Neural crest cell (in vitro differentiated cells): ENCODE measurements at regions not wholly inside any gene's neighbourhood (a gene's known extent, or its start where the extent isn't known, plus 50 kb on each side); places are given as distances from the start of the nearest gene placed in this dataset.

ENCODE experiments used
- DNase-seq: peaks from one replicate; pipeline ENCODE4 v3.0.0; 2021; ENCODE audit warnings: low read depth, mixed read lengths, low spot score
- H3K27ac Mint-ChIP-seq: one replicate; pipeline ENCODE4 v1.8.0; 2021; ENCODE audit warnings: mild to moderate bottlenecking, mixed read lengths; ENCODE audit not compliant: unreplicated experiment
- H3K27me3 Mint-ChIP-seq: 2 replicates; pipeline ENCODE4 v1.8.0; 2021; ENCODE audit warnings: low read depth, mild to moderate bottlenecking, mixed read lengths
- H3K36me3 Mint-ChIP-seq: 2 replicates; pipeline ENCODE4 v1.8.0; 2021; ENCODE audit warnings: low read depth, mild to moderate bottlenecking, mixed read lengths
- H3K4me1 Mint-ChIP-seq: 2 replicates; pipeline ENCODE4 v1.8.0; 2021; ENCODE audit warnings: mixed read lengths
- H3K4me3 Mint-ChIP-seq: one replicate; pipeline ENCODE4 v1.8.0; 2021; ENCODE audit warnings: mild to moderate bottlenecking, mixed read lengths
- H3K9me3 Mint-ChIP-seq: 2 replicates; pipeline ENCODE4 v1.8.0; 2021; ENCODE audit warnings: mixed read lengths
- CTCF ChIP-seq: fragments of 200-600 bp; sonication (generic); conservative IDR thresholded peaks from 2 replicates; pipeline ENCODE4 v1.5.0; 2021; ENCODE audit warnings: antibody characterized with exemption, mild to moderate bottlenecking

GRCh38 chr9:71490810-71491209 is 277.5 kb downstream of the CEMIP2 start:
- no peak for DNase-seq
- H3K27me3 Mint-ChIP-seq = peaks cover 2% of the 10 kb centered on the region
- H3K27ac Mint-ChIP-seq = no peak overlapping the region
- TF ChIP-seq CTCF = peak; percentile 30
- H3K9me3 Mint-ChIP-seq = peaks cover 5% of the 10 kb centered on the region
- no peaks in the 10 kb centered on the region for H3K36me3 Mint-ChIP-seq
- H3K4me1 Mint-ChIP-seq = no peaks in the 10 kb centered on the region
- H3K4me3 Mint-ChIP-seq = no peak overlapping the region

GRCh38 chr9:71487061-71487460 is 281.3 kb downstream of the CEMIP2 start:
- Mint-ChIP-seq H3K4me3 (no peak overlapping the region), H3K27ac (no peak overlapping the region), H3K4me1 (peaks cover 6% of the 10 kb centered on the region), H3K9me3 (no peaks in the 10 kb centered on the region), H3K27me3 (peaks cover 2% of the 10 kb centered on the region), H3K36me3 (no peaks in the 10 kb centered on the region)
- DNase-seq = no peak
- no peak for TF ChIP-seq CTCF

- H3K27me3 Mint-ChIP-seq = peaks cover 2% of the 10 kb centered on the region
- no peaks in the 10 kb centered on the region for H3K36me3 Mint-ChIP-seq
- no peak overlapping the region for H3K27ac Mint-ChIP-seq
- TF ChIP-seq CTCF = no peak
- peaks cover 6% of the 10 kb centered on the region for H3K4me1 Mint-ChIP-seq
- DNase-seq = no peak
- no peaks in the 10 kb centered on the region for H3K9me3 Mint-ChIP-seq
- H3K4me3 Mint-ChIP-seq = no peak overlapping the region
Observed at GRCh38 chr9:71485326-71485725, 283.0 kb downstream of the CEMIP2 start.

- Mint-ChIP-seq H3K27ac (no peak overlapping the region), H3K4me3 (no peak overlapping the region), H3K9me3 (no peaks in the 10 kb centered on the region), H3K4me1 (peaks cover 6% of the 10 kb centered on the region), H3K27me3 (peaks cover 2% of the 10 kb centered on the region), H3K36me3 (no peaks in the 10 kb centered on the region)
- no peak for TF ChIP-seq CTCF
- DNase-seq = no peak
Observed at GRCh38 chr9:71483436-71483835, 284.9 kb downstream of the CEMIP2 start.

- H3K4me3 Mint-ChIP-seq = no peak overlapping the region
- DNase-seq = no peak
- no peaks in the 10 kb centered on the region for H3K27me3 Mint-ChIP-seq
- H3K27ac Mint-ChIP-seq = no peak overlapping the region
- H3K4me1 Mint-ChIP-seq = peaks cover 6% of the 10 kb centered on the region
- H3K9me3 Mint-ChIP-seq = no peaks in the 10 kb centered on the region
- no peak for TF ChIP-seq CTCF
- no peaks in the 10 kb centered on the region for H3K36me3 Mint-ChIP-seq
Observed at GRCh38 chr9:71479621-71480020, 288.7 kb downstream of the CEMIP2 start.

- Mint-ChIP-seq H3K27ac (no peak overlapping the region), H3K36me3 (no peaks in the 10 kb centered on the region), H3K27me3 (no peaks in the 10 kb centered on the region), H3K4me3 (no peak overlapping the region), H3K9me3 (no peaks in the 10 kb centered on the region), H3K4me1 (no peaks in the 10 kb centered on the region)
- DNase-seq = no peak
- no peak for TF ChIP-seq CTCF
Observed at GRCh38 chr9:71472400-71472799, 295.9 kb downstream of the CEMIP2 start.
